ENCODE measurements at regions not wholly inside any gene's neighbourhood (a gene's known extent, or its start where the extent isn't known, plus 50 kb on each side); places are given as distances from the start of the nearest gene placed in this dataset.

- TF ChIP-seq, protein P1, sequence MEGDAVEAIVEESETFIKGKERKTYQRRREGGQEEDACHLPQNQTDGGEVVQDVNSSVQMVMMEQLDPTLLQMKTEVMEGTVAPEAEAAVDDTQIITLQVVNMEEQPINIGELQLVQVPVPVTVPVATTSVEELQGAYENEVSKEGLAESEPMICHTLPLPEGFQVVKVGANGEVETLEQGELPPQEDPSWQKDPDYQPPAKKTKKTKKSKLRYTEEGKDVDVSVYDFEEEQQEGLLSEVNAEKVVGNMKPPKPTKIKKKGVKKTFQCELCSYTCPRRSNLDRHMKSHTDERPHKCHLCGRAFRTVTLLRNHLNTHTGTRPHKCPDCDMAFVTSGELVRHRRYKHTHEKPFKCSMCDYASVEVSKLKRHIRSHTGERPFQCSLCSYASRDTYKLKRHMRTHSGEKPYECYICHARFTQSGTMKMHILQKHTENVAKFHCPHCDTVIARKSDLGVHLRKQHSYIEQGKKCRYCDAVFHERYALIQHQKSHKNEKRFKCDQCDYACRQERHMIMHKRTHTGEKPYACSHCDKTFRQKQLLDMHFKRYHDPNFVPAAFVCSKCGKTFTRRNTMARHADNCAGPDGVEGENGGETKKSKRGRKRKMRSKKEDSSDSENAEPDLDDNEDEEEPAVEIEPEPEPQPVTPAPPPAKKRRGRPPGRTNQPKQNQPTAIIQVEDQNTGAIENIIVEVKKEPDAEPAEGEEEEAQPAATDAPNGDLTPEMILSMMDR (IDR thresholded peaks at IDR 0.05 in 4 of 5, conservative IDR thresholded peaks at IDR 0.05 in 1 of 5), result no peak
- no peak for TF ChIP-seq POLR2A (IDR thresholded peaks at IDR 0.05)
These were observed 58.7 kb upstream of the TFEC start for GRCh38 chr7:116089293-116089692.
